ENCODE measurements at regions not wholly inside any gene's neighbourhood (a gene's known extent, or its start where the extent isn't known, plus 50 kb on each side); places are given as distances from the start of the nearest gene placed in this dataset.

- DNase-seq = no peak
Measured at GRCh38 chr4:189445613-189446012, 495.1 kb upstream of the FRG1 start.

- DNase-seq = no peak
Measured at GRCh38 chr4:189463734-189464133, 476.9 kb upstream of the FRG1 start.

GRCh38 chr4:189494407-189494806, 446.3 kb upstream of the FRG1 start:
- no peak for DNase-seq

- no peak for DNase-seq
Measured at GRCh38 chr4:189497516-189497915, 443.2 kb upstream of the FRG1 start.

GRCh38 chr4:189497996-189498395, 442.7 kb upstream of the FRG1 start:
- no peak for DNase-seq

GRCh38 chr4:189498457-189498856, 442.2 kb upstream of the FRG1 start:
- no peak for DNase-seq

GRCh38 chr4:189499696-189500095, 441.0 kb upstream of the FRG1 start:
- no peak for DNase-seq

GRCh38 chr4:189500970-189501369, 439.7 kb upstream of the FRG1 start:
- DNase-seq = no peak

GRCh38 chr4:189502841-189503435, 437.7 kb upstream of the FRG1 start:
- no peak for DNase-seq

GRCh38 chr4:189504220-189504619, 436.5 kb upstream of the FRG1 start:
- DNase-seq = no peak

- DNase-seq = no peak
Measured at GRCh38 chr4:189505380-189505779, 435.3 kb upstream of the FRG1 start.

- no peak for DNase-seq
Measured at GRCh38 chr4:189506080-189506479, 434.6 kb upstream of the FRG1 start.

GRCh38 chr4:189507060-189507459, 433.6 kb upstream of the FRG1 start:
- DNase-seq = no peak

GRCh38 chr4:189510601-189511000, 430.1 kb upstream of the FRG1 start:
- no peak for DNase-seq

GRCh38 chr4:189511581-189511980, 429.1 kb upstream of the FRG1 start:
- DNase-seq = no peak

GRCh38 chr4:189513421-189513820, 427.3 kb upstream of the FRG1 start:
- DNase-seq = no peak

- DNase-seq = no peak
Measured at GRCh38 chr4:189514209-189514608, 426.5 kb upstream of the FRG1 start.

GRCh38 chr4:189516902-189517301, 423.8 kb upstream of the FRG1 start:
- no peak for DNase-seq

- DNase-seq = no peak
Measured at GRCh38 chr4:189519186-189519585, 421.5 kb upstream of the FRG1 start.

- DNase-seq = no peak
Measured at GRCh38 chr4:189525304-189525703, 415.4 kb upstream of the FRG1 start.

- no peak for DNase-seq
Measured at GRCh38 chr4:189530848-189531247, 409.8 kb upstream of the FRG1 start.

- DNase-seq = no peak
Measured at GRCh38 chr4:189533603-189534002, 407.1 kb upstream of the FRG1 start.

- DNase-seq = no peak
Measured at GRCh38 chr4:189547559-189547958, 393.1 kb upstream of the FRG1 start.

GRCh38 chr4:189548484-189549125, 392.1 kb upstream of the FRG1 start:
- DNase-seq = no peak

Data from CD4-positive, alpha-beta T cell treated with Interleukin-15 for 1 hour (primary cell).